Ishikawa (cell line): ENCODE measurements at regions not wholly inside any gene's neighbourhood (a gene's known extent, or its start where the extent isn't known, plus 50 kb on each side); places are given as distances from the start of the nearest gene placed in this dataset.

Experiments
- EGR1 ChIP-seq: IDR thresholded peaks from 2 replicates; pipeline ENCODE4 v1.6.1; 2012
- EP300 ChIP-seq: IDR thresholded peaks from 2 replicates; pipeline ENCODE4 v1.6.1; 2012; ENCODE audit warnings: borderline replicate concordance
- MAX ChIP-seq: IDR thresholded peaks from 2 replicates; pipeline ENCODE4 v1.6.1; 2012
- RAD21 ChIP-seq: IDR thresholded peaks from 2 replicates; pipeline ENCODE4 v1.6.1; 2012; ENCODE audit warnings: low read depth
- REST ChIP-seq: IDR thresholded peaks from 2 replicates; pipeline ENCODE4 v1.6.1; 2012; ENCODE audit warnings: low read depth, mild to moderate bottlenecking
- TAF1 ChIP-seq: IDR thresholded peaks from 2 replicates; pipeline ENCODE4 v1.6.1; 2012; ENCODE audit warnings: low read depth, mild to moderate bottlenecking
- TEAD4 ChIP-seq: IDR thresholded peaks from 2 replicates; pipeline ENCODE4 v1.6.1; 2012
- YY1 ChIP-seq: IDR thresholded peaks from 2 replicates; pipeline ENCODE4 v1.6.1; 2012; ENCODE audit warnings: low read depth

- TF ChIP-seq RAD21 (no peak), YY1 (no peak), REST (no peak), TEAD4 (no peak), MAX (no peak), EGR1 (no peak), EP300 (no peak), TAF1 (no peak)
Measured at GRCh38 chr1:199396456-199396855, 631.1 kb upstream of the NR5A2 start.
